RWPE1 (cell line): ENCODE measurements at regions not wholly inside any gene's neighbourhood (a gene's known extent, or its start where the extent isn't known, plus 50 kb on each side); places are given as distances from the start of the nearest gene placed in this dataset.

ENCODE experiments used
- CTCF ChIA-PET: fragments of 350-600 bp; sonication (Branson Sonifier 250); formaldehyde crosslinking; extraction: SDS; loops from one replicate; lab custom pipeline; 2021; lab: Yijun Ruan, JAX
- POLR2A ChIA-PET: fragments of 400-600 bp; formaldehyde crosslinking; extraction: SDS; loops from one replicate; lab custom pipeline; 2020; ENCODE audit warnings: antibody characterized with exemption; ENCODE audit not compliant: low non-redundant PET; lab: Yijun Ruan, JAX
- DNase-seq: peaks from one replicate; pipeline ENCODE4 v3.0.0; 2012; ENCODE audit warnings: low spot score
- H3K27ac ChIP-seq: fragments of 450-650 bp; 2 replicates; pipeline ENCODE4 v1.5.1; 2017
- CTCF ChIP-seq: fragments of 450-650 bp; conservative IDR thresholded peaks from 2 replicates; pipeline ENCODE4 v1.5.1; 2017; ENCODE audit warnings: low read depth, mild to moderate bottlenecking

GRCh38 chr10:20707251-20707650 is 189.9 kb downstream of the NEBL start:
- TF ChIP-seq CTCF: no peak
- no peak for DNase-seq
- H3K27ac ChIP-seq: no peak overlapping the region
- ChIA-PET POLR2A (no interaction called here), CTCF (no interaction called here)

- CTCF ChIA-PET: no interaction called here
- POLR2A ChIA-PET: no interaction called here
- H3K27ac ChIP-seq: no peak overlapping the region
- DNase-seq: no peak
- no peak for TF ChIP-seq CTCF
Measured at GRCh38 chr10:20698837-20699236, 198.3 kb downstream of the NEBL start.

GRCh38 chr10:20694296-20694695 is 202.8 kb downstream of the NEBL start:
- DNase-seq: no peak
- no peak for TF ChIP-seq CTCF
- CTCF ChIA-PET: interaction anchor here (0.7 kb wide), 1 partner anchor 1619 kb away, joined by 3 read pairs; no protein-coding TSS in a partner anchor
- no peak overlapping the region for H3K27ac ChIP-seq
- POLR2A ChIA-PET: no interaction called here

GRCh38 chr10:20688797-20689544 is 208.1 kb downstream of the NEBL start:
- TF ChIP-seq CTCF: no peak
- no peak for DNase-seq
- ChIA-PET CTCF (no interaction called here), POLR2A (no interaction called here)
- no peak overlapping the region for H3K27ac ChIP-seq

GRCh38 chr10:20686015-20686635 is 211.0 kb downstream of the NEBL start:
- ChIA-PET CTCF (no interaction called here), POLR2A (no interaction called here)
- no peak overlapping the region for H3K27ac ChIP-seq
- TF ChIP-seq CTCF: no peak
- no peak for DNase-seq

GRCh38 chr10:20685462-20685861 is 211.6 kb downstream of the NEBL start:
- ChIA-PET CTCF (no interaction called here), POLR2A (interaction anchor here (0.5 kb wide), 1 partner anchor 140 kb away, joined by 3 read pairs; no protein-coding TSS in a partner anchor)
- no peak overlapping the region for H3K27ac ChIP-seq
- DNase-seq: no peak
- TF ChIP-seq CTCF: no peak
